HG03025 (cell line): ENCODE measurements at regions not wholly inside any gene's neighbourhood (a gene's known extent, or its start where the extent isn't known, plus 50 kb on each side); places are given as distances from the start of the nearest gene placed in this dataset.

Experiments used
- ATAC-seq: cut with Tn5 transposase; IDR thresholded peaks from one replicate; pipeline ENCODE4 v1.9.1; 2021; ENCODE audit warnings: mild to moderate bottlenecking, moderate library complexity; ENCODE audit not compliant: unreplicated experiment, low FRiP score

DNA sequence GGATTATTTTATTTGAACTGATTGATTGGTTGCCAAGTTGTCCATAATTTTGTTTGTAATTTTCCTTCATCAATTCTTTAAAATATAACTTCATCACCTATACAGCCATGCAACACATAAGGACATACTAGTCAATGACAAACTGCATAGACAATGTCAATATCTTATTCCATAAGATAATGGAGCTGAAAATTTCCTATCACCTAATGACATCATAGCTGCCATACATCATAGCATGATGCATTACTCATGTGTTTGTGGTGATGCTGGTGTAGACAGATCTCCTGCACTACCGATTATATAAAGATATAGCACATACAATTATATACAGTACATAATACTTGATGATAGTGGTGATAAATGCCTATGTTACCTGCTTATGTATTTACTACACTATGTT, 369.8 kb upstream of the NT5C1B start:
- no peak for ATAC-seq

DNA sequence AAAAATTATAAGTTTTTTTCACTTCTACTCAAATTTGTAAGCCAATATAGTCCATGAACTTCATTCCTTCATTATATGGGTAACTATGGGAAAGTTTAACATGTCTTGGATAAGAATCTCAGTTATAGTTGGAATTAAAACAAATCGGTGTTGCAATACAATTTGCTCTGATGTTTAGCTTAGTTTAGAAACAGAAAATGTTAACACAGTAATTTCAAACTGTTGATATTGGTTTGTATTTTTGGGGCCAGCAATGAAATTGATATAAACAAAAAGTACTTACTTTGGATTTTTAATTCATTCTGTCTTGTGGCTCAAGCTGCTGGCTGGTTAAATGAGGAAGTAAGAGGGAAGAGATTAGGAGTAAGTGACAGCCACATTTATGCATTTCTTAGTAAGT, 368.5 kb upstream of the NT5C1B start:
- no peak for ATAC-seq

DNA sequence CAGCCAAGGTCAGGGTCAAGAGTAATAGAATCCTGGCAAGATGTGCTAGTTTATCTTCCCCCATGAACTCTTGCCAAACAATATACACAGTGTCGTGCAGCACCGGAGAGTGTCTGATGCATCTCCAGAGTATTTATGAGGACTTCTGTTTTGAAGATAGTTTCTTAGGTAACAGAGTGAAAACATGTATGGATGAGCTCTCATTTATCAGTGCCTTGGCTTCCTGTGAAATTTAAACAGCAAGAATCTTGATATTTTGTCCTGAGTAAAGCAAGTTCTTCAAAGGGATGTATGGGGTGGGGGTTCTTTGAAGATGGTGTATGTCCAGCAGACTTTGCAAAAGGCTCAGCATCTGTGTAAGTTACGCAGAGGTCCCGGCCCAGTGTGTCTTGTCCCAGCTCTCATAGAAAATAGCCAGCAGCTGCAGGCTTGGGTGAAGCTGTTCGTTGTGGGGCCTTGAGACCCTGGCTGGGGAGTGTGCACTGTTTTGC, 361.0 kb upstream of the NT5C1B start:
- ATAC-seq = no peak

DNA sequence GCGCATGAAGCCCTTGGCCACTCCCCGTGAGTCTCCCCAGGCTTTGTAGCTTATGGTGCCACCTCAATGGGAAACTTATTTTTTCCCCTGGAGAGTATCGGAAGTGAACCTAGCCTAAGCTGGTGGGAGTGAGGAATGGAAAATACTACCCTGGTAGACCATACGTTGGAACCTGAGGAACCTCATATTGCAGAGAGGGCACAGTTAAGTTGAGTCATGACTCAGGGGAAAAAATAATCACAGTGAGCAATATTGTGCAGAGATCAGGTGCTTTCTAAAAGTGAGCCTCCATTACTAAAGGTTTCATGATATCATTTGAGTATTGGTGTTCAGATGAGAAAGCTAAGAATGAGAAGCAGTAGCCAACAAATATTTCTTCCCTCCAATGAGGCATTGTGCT, 360.5 kb upstream of the NT5C1B start:
- ATAC-seq = no peak

DNA sequence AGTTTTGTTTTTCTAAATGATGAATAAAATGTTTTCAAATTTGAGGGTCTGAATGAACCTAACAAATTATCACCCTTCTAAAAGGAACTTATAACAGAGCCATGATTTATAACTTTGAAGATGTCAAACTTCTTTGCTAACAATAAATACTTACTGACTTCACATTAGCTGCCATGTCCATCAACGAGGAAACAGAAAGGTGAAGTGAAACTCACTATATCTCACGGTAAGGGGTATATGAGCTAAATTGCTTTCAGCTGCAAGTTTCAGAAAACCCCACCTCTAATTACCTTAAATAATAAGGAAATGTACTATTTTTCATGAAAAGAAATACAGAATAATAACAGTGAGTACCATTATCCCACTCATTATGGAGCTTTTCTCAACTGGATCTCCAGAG, 350.8 kb upstream of the NT5C1B start:
- ATAC-seq = peak; percentile 98

DNA sequence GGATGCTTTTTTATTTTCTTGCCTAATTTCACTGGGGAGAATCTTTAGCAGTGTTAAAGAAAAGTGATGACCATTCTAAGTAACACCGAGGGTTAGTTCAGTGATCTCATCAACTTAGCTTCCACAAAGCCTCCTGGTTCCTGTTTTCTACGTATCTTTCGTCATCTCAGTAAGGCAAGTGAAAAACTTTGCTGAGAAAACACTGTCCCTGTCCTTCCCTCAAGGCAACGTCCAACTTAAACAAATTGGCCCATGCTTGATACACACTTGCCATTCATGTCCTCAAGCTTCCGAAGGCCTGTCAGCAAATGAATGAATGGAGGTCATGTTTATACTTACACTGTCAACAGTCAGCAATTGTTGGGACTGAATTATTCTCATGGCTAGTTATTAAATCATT, 350.4 kb upstream of the NT5C1B start:
- ATAC-seq = peak; percentile 50

DNA sequence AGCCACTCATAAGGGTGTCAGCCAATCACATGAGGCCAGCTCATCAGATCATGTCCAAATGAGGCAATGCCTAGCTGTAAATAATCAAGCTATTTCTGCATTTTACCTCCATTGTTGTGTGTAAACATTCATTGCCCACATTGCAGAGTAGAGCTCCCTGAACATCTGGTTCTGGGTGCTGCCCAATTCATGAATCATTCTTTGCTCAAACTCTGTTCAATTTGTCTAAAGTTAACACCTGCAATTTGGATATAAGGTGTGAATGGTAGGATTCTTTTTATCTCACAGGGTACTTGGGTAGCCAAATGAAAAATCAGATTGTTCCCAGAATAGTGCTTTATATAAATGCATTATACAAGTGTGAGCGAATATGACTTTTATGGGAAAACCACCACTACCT, 345.5 kb upstream of the NT5C1B start:
- no peak for ATAC-seq

DNA sequence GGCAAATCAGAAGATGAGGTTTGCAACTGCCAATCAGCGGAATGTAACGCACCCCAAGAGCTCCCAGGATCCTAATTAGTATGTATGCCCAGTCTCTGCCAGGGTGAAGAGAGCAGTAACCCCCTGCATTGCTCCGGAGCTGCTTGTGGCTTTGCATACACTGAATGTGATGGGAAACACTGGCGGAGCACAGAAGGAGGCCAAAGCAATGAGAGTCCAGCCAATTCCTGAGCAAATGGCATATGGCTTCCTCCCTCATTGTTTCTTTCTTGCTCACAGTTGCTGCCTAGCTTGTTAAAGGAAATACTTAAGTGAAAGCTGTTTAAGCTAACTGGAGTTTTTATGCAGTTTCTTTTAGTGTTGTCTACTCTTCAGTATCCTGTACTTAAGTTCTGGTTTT, 343.5 kb upstream of the NT5C1B start:
- ATAC-seq = no peak

DNA sequence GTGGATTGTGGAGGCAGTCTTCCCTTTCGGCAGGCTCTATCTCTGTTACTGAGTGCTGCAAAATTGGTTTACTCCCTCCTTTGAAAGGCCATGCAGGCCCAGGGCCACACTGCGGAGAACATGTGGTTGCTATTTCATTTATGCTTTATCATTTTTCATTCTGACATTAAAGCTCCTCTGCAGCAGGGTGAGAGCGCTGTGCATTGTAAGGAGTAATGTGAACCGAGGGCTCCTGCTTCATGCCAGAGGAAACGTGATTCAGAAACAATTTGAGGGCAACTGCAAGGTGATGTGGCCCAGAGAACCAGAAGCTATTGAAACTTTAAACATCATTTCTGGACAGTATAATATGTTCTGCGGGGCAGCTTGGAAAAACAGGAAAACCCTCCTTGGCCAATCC, 341.6 kb upstream of the NT5C1B start:
- ATAC-seq = no peak

DNA sequence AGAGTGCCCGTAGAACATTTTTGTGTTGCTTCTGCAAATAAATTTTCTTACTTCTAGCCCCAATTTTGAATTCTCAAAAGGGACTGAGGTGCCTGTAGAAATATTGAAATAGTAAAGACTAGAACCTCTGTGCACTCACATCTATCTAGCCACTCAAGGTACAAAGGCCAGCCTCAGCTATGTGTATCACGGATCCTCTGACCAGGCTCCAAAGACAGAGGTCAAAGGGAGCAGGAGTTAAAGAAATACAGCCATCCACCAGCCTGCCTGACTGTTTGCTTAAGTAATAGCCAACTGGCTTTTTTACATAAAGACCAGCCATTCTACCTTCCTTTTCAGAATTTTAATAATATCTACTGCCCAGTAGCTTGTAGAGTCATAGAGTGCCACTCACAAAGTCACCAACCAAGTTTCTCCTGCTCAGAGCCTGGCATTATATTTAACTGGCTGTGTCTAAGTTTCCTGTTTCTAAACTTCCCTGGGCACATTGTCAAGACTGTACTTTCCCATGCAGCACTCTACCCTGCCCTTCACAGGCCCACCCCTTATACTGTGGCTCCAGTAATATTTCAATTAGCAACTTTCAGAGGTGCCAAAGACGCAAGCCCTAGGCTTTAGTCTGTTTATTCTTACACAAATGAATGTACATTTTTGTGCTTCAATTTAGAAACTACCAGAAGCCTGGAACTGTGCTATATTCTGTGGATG, 338.3 kb upstream of the NT5C1B start:
- ATAC-seq = no peak

DNA sequence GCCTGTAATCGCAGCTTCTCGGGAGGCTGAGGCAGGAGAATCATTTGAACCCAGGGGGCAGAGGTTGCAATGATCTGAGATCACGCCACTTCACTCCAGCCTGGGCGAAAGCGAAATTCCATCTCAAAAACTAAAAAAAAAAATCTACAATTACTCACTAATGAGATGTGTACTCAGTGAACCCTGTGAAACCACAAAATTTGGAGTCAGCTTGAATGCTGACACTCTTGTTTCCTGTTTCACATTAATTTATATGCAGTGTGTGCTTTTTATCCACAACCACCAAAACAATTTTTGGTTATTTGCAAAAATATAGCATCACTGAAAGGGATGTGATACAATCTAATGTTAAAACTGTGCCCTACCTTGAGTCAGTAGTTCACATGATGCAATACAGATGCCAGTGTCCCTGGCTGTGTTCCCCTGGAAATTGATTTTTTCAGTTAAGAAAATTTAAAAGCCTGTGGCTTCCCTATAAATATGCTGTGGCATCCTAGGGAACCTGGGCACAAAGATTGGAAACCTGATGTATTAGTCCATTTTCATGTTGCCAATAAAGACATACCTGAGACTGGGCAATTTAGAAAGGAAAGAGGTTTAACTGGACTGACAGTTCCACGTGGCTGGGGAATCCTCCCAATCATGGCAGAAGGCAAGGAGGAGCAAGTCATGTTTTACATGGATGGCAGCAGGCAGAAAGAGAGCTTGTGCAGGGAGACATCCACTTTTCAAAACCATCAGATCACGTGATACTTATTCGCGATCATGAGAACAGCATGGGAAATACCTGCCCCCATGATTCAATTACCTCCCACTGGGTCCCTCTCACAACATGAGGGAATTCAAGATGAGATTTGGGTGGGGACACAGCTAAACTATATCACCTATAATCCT, 337.5 kb upstream of the NT5C1B start:
- no peak for ATAC-seq

DNA sequence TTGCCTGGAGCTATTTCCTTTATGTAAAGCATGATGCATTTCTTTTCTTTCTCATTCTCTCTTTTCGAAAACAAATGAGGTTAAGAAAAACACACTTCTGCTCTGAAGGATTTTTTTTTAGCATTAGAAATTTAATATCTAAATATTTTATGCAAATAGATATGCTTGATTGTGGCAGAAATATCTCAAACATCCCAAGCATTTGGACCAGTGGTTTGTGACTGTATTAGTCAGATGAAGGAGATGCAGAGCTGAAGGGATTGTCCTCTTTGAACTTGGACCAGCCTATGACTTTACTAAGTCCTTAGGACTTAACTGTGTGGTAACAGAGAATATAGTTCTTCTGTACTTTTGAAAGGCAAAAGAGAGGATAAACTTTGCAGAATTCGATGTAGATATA, 335.9 kb upstream of the NT5C1B start:
- no peak for ATAC-seq

DNA sequence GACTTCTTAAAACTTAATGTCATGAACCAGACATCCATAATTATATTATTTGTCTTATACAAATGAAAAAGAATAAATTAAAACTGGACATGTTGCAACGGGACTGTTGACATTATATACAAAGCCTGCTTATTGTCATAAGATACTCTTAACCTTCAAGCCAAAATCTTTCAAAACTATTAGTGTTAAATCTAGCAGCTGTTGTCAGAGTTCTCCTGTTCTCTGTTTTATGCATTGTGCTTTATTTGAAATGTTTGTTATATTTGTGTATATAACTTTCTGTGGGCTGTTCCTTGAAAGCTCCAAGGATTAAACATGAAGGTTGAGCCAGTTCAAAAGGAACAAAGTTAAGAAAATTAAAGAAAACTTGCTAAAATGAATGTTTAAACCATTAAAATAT, 335.5 kb upstream of the NT5C1B start:
- ATAC-seq = no peak

DNA sequence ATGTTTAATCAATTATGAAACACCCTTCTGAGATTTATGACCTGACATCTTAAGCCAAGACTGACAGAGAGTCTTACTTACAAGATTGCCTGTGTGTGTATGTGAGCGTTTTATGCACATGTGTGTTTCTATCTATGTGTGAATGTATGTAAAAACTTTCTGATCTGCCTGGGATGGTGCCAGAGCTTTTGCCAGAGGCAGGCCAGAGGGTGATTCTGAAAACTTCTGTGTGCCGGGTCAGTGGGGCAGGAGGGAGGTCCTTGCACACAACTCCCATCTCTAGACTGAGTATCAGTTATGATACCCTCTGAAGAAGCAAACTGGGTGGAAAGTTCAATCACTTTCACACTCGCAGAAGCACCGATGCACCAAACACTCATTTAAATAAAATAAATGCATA, 335.0 kb upstream of the NT5C1B start:
- no peak for ATAC-seq

DNA sequence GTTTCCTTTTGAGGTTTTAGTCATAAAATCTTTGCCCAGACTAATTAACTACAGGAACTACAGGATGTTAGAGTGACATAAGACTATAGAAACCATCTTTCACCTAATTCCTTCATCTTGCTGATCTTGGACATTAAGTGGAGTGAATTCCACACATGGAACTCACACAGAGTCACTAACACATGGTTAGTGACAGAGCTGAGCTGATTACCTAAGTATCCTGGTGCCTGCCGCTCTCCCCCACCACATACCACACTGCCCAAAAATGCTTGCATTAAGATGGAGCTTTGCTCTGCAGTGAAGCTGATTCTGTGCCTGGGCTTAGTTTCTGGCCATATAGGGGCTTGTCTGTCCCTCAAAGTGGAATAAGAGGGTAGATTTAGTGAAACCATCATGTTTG, 332.9 kb upstream of the NT5C1B start:
- ATAC-seq = no peak

DNA sequence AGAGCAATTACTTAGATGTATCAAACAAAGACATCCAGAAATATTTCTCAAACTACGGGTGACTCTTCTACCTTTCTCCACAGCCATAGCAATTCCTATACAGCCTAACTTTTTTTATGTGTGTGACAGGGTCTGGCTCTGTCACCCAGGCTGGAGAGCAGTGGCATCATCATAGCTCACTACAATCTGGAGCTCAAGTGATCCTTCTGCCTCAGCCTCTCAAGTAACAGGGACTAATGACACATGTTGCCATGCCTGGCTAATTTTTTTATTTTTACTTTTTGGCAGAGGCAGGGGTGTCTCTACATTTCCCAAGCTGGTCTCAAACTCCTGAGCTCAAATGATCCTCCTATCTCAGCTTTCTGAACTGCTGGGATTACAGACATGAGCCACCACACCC, 328.9 kb upstream of the NT5C1B start:
- ATAC-seq = no peak

DNA sequence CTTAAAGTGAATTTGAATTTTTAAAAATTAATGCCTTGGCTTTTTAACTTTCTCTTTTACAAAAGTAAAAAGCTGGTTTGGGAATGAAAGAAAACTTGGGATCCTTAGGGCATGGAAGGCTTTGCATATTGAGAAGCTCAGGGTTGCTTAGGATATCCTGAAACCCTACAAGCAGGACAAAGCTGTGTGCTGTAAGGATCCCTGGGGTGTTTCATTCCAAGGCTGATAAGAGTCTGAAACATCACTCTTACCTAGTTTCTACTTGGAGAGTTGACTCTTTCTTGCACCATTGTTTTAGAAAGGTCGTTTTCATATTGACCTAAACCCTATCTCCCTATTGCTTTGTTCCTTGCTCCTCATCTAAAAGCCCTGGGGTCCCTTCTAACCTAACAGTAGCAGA, 325.9 kb upstream of the NT5C1B start:
- ATAC-seq = no peak

DNA sequence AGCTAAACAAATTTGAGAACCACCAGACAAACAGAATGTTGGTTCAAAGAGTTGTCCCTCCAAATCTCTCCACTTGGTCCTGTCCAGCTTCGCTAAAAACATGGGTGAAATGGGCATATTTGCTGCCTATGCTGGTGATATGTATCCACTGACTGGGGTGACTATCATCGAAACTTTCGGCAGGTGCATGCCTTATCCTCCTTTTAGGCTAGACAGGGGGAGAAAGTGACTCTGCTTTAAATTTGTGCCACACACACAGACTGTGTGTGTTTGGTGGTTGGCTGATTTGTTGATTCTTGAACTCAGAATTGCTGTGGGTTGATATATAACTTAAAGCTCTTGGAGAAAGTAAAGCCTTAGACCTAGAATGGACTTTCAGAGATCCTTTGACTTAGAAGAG, 324.1 kb upstream of the NT5C1B start:
- no peak for ATAC-seq

DNA sequence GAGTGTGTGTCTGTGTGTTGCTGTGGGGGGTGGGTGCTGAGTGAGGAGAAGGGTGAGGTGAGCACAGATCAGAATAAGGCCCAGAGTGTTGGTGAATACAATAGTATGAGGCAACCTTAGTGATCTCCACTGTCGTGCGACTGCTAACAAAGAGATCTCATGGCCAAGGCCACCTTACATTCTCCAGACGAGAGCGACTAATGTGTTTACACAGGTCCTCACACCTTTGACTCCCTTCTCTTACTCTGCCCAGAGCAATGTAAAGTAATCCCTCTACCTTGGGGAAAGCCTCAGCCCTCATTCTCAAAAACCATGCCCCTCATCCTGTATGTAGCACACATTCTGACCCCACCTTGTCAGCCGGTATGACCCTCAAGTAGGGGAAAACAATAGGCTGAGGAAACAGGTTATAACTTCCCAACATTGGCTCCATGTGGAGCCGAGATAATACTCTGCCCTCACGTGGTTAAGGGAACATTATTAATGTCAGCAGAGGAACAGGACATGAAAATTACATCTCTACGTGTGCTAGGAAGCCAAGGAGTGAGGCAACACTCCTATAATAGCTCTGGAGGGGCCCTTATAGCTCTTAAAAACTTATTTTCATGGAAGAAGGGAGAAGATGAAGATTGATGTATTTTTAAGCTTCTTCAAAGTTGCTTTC, 323.0 kb upstream of the NT5C1B start:
- no peak for ATAC-seq

DNA sequence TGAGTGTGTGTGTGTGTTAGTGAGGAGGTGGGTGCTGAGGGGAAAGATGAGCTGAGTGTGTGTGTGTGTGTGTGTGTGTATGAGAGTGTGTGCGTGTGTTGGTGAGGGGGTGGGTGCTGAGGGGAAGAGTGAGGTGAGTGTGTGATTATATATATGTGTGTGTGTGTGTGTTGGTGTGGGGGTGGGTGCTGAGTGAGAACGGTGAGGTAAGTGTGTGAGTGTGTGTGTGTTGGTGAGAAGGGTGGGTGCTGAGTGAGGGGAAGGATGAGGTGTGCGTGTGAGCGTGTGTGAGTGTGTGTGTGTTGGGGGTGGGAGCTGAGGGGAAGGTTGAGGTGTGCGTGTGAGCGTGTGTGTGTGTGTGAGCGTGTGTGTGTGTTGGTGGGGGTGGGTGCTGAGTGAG, 322.0 kb upstream of the NT5C1B start:
- ATAC-seq = no peak

DNA sequence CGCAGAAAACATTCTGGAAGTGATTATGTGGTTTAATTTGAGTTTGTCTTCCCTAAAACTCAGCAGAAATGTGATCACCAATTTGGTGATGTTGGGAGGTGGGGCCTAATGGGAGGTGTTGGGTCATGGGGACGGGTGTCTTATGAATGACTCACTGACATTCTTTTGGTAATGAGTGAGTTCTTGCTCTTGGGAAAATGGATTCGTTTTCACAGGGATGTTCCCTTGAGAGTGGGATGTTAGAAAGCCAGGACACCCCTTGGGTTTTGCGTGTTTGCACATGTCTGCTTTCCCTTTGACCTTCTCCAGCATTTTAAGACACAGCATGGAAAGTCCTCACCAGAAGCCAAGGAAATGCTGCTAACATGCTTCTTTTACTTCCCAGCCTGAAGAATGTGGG, 321.5 kb upstream of the NT5C1B start:
- ATAC-seq = no peak
